HUES48 (cell line): ENCODE measurements at regions not wholly inside any gene's neighbourhood (a gene's known extent, or its start where the extent isn't known, plus 50 kb on each side); places are given as distances from the start of the nearest gene placed in this dataset.

Source experiments
- H3K27ac ChIP-seq: one replicate; pipeline ENCODE4 v1.7.0; 2013; ENCODE audit warnings: low read depth, low read length, inconsistent platforms
- H3K27me3 ChIP-seq: 2 replicates; pipeline ENCODE4 v1.6.1; 2013; ENCODE audit warnings: mild to moderate bottlenecking, low read length; ENCODE audit not compliant: control insufficient read depth, insufficient read depth
- H3K36me3 ChIP-seq: 2 replicates; pipeline ENCODE4 v1.6.1; 2013; ENCODE audit warnings: low read length; ENCODE audit not compliant: control insufficient read depth, insufficient read depth
- H3K4me1 ChIP-seq: 2 replicates; pipeline ENCODE4 v1.6.1; 2013; ENCODE audit warnings: mild to moderate bottlenecking, low read length; ENCODE audit not compliant: control insufficient read depth, insufficient read depth
- H3K4me3 ChIP-seq: 2 replicates; pipeline ENCODE4 v1.5.1; 2013; ENCODE audit warnings: mild to moderate bottlenecking, low read depth, low read length
- H3K9ac ChIP-seq: 2 replicates; pipeline ENCODE4 v1.6.1; 2013; ENCODE audit warnings: mild to moderate bottlenecking, low read depth, low read length, moderate library complexity
- H3K9me3 ChIP-seq: 2 replicates; pipeline ENCODE4 v1.6.1; 2013; ENCODE audit warnings: low read length; ENCODE audit not compliant: control insufficient read depth, insufficient read depth

GRCh38 chr3:64888840-64889392, 201.1 kb upstream of the ADAMTS9 start:
- no peak overlapping the region for H3K27ac ChIP-seq
- no peak overlapping the region for H3K4me3 ChIP-seq
- no peaks in the 10 kb centered on the region for H3K36me3 ChIP-seq
- H3K4me1 ChIP-seq: peaks cover 12% of the 10 kb centered on the region
- no peaks in the 10 kb centered on the region for H3K9me3 ChIP-seq
- no peak overlapping the region for H3K9ac ChIP-seq
- H3K27me3 ChIP-seq: no peaks in the 10 kb centered on the region

DNA sequence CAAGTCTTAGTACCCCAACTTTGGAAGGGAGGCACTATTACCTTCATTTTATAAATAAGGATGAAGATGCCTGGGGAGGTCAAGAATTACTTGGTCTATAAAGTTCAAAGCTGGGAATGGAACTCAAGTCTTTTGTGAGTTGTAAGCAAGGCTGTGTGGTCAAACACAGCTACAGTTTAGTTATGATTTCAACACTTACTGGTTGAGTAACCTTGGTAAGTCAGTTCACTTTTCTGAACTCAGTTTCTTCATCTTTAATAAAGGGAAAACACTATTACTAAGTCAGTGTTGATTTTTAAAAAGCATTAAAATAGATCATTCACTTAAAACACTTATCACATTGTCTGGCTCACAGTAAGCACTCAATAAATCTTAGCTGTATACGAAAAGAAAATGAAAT, 200.4 kb upstream of the ADAMTS9 start:
- Histone ChIP-seq H3K4me3 (no peak overlapping the region), H3K27me3 (no peaks in the 10 kb centered on the region), H3K27ac (no peak overlapping the region), H3K4me1 (peaks cover 12% of the 10 kb centered on the region), H3K9ac (no peak overlapping the region), H3K9me3 (no peaks in the 10 kb centered on the region), H3K36me3 (no peaks in the 10 kb centered on the region)

GRCh38 chr3:64885055-64885454, 197.3 kb upstream of the ADAMTS9 start:
- no peaks in the 10 kb centered on the region for H3K27me3 ChIP-seq
- H3K9ac ChIP-seq: no peak overlapping the region
- H3K36me3 ChIP-seq: no peaks in the 10 kb centered on the region
- no peak overlapping the region for H3K27ac ChIP-seq
- H3K9me3 ChIP-seq: no peaks in the 10 kb centered on the region
- H3K4me1 ChIP-seq: peaks cover 2% of the 10 kb centered on the region; the same call in 1 of the 2 replicates
- H3K4me3 ChIP-seq: no peak overlapping the region

GRCh38 chr3:64884536-64884935, 196.7 kb upstream of the ADAMTS9 start:
- H3K4me1 ChIP-seq: no peaks in the 10 kb centered on the region
- no peaks in the 10 kb centered on the region for H3K36me3 ChIP-seq
- H3K27me3 ChIP-seq: no peaks in the 10 kb centered on the region
- no peak overlapping the region for H3K9ac ChIP-seq
- no peaks in the 10 kb centered on the region for H3K9me3 ChIP-seq
- no peak overlapping the region for H3K27ac ChIP-seq
- no peak overlapping the region for H3K4me3 ChIP-seq

GRCh38 chr3:64880916-64881315, 193.1 kb upstream of the ADAMTS9 start:
- Histone ChIP-seq H3K9ac (no peak overlapping the region), H3K27me3 (no peaks in the 10 kb centered on the region), H3K4me3 (no peak overlapping the region), H3K9me3 (no peaks in the 10 kb centered on the region), H3K27ac (no peak overlapping the region), H3K36me3 (no peaks in the 10 kb centered on the region), H3K4me1 (no peaks in the 10 kb centered on the region)

DNA sequence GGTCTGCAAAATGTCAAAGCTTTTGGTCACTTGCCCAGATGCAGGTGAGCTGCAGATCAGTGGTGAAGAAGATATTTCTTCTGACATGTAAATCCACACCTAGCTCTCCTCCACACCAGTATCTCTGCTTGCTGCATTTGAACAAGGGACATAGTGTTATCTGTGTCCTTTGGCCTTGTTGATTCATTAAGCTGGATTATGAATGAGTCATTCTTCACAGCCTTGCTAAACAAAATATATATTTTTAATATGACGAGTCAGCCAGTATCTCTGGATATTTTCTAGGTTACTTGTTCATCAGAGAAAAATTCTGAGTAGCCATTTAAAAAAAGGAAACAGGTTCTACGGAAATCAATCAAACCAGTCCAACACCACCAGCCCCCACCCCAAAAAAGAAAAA, 190.6 kb upstream of the ADAMTS9 start:
- H3K4me1 ChIP-seq: no peaks in the 10 kb centered on the region
- no peak overlapping the region for H3K27ac ChIP-seq
- H3K9ac ChIP-seq: no peak overlapping the region
- H3K9me3 ChIP-seq: no peaks in the 10 kb centered on the region
- H3K4me3 ChIP-seq: no peak overlapping the region
- H3K36me3 ChIP-seq: no peaks in the 10 kb centered on the region
- no peaks in the 10 kb centered on the region for H3K27me3 ChIP-seq

DNA sequence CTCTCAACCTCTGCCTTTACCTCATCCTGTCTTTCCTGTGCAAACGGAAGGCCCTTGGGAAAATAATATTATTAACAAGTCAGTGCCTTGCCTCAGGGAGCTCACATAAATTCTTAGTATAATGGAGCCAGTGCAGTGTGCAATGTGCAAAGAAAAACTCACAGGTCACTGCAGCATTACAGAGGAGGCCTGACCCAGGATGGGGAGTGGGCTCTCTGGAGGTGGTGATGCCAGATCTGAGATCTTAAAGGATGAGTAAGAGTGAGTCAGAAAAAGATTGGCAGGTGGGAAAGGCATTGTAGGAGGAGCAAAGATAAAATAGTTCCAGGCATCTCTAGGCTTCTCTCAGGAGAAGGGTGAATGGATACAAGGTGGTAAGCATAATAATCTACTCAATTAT, 185.6 kb upstream of the ADAMTS9 start:
- Histone ChIP-seq H3K27ac (no peak overlapping the region), H3K9me3 (no peaks in the 10 kb centered on the region), H3K4me1 (no peaks in the 10 kb centered on the region; the same call in 1 of the 2 replicates), H3K27me3 (no peaks in the 10 kb centered on the region), H3K4me3 (no peak overlapping the region), H3K36me3 (no peaks in the 10 kb centered on the region), H3K9ac (no peak overlapping the region)

- no peak overlapping the region for H3K27ac ChIP-seq
- H3K9ac ChIP-seq: no peak overlapping the region
- H3K4me3 ChIP-seq: no peak overlapping the region
- H3K4me1 ChIP-seq: no peaks in the 10 kb centered on the region; the same call in 1 of the 2 replicates
- no peaks in the 10 kb centered on the region for H3K9me3 ChIP-seq
- no peaks in the 10 kb centered on the region for H3K27me3 ChIP-seq
- H3K36me3 ChIP-seq: no peaks in the 10 kb centered on the region
Measured at GRCh38 chr3:64872345-64872744, 184.5 kb upstream of the ADAMTS9 start.

DNA sequence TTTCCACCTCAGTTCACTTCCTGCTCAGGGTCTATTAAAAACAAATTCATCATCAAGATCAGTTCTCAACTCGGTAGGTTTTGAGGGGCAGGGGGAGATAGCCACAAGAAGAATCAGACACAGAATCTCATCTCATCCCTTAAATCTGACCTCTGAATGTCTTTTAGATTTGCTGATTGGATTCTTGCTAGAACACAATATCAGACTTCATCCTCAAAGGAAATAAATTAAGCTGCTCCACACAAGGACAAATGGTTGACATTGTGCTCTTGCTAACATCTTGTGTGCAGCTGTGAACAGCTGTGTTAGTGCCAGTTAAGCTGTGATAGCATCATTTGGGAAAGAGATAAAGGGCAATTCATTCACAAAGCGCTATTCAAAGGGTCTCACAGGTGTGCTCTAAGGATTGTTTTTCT, 184.0 kb upstream of the ADAMTS9 start:
- Histone ChIP-seq H3K27me3 (no peaks in the 10 kb centered on the region), H3K27ac (no peak overlapping the region), H3K4me1 (no peaks in the 10 kb centered on the region; the same call in 1 of the 2 replicates), H3K9me3 (no peaks in the 10 kb centered on the region), H3K9ac (no peak overlapping the region), H3K36me3 (no peaks in the 10 kb centered on the region), H3K4me3 (no peak overlapping the region)

DNA sequence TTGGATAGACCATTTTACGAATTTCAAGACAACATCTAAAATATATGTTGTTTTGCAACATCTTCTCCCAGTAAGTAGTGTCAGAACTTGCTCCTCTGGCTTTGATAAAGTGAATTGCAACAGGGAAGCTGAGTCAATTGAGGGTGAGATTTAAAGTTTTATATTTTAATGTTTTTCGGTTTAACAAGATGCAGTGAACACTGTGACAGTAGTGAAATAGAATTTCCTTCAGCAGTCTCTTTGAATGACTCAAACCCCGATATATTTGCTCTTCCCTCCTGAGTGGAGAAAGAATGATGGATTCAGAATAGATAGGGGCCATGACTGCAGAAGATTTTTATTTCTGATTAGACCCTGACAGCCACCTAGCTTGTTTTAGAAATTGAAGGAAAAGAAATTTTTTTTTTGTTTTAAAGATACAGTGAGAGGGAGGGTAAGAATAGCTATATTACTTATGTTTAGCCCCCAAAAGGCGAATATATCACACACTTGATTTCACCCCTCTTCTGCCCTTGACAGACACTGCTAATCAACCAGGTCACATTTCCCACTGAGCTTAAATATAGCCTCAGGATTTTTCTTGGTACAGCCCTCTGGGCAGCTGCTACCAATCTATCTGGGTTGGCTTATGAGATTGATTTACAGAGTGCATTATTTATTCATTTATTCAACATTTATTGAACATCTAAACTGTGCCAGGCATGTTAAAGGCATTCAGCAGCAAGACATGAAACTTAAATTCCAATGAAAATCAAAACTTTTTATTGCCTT, 183.3 kb upstream of the ADAMTS9 start:
- Histone ChIP-seq H3K9ac (no peak overlapping the region), H3K27ac (no peak overlapping the region), H3K9me3 (no peaks in the 10 kb centered on the region), H3K4me1 (peaks cover 5% of the 10 kb centered on the region), H3K36me3 (no peaks in the 10 kb centered on the region), H3K27me3 (no peaks in the 10 kb centered on the region), H3K4me3 (no peak overlapping the region)

DNA sequence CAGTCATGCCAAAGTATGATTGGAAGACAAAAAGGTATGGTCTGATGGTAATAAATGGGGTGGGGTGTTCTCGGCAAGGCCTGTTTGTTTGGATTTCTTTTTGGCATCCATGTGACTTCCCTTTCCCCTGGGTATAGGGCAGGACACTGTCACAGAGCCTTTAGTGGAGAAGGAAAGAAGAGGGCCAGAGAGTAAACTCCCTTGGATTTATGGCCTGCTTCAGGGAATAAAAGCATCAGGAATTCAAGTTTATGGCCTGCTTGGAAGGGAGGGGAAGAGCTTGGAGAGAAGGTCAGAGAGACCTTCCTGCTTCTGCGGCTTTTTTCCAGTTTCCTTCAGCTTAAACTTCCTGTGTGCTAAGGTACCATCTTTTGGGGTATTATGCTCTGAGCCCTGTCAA, 179.4 kb upstream of the ADAMTS9 start:
- Histone ChIP-seq H3K9ac (no peak overlapping the region), H3K9me3 (no peaks in the 10 kb centered on the region), H3K4me1 (peaks cover 14% of the 10 kb centered on the region), H3K4me3 (no peak overlapping the region), H3K27me3 (no peaks in the 10 kb centered on the region), H3K27ac (no peak overlapping the region), H3K36me3 (no peaks in the 10 kb centered on the region)
